ENCODE measurements at regions not wholly inside any gene's neighbourhood (a gene's known extent, or its start where the extent isn't known, plus 50 kb on each side); places are given as distances from the start of the nearest gene placed in this dataset.

GRCh38 chr7:26554952-26555351 lies 263.3 kb downstream of the SNX10 start:
- Mint-ChIP-seq H3K36me3 (ENCODE audit: low read depth, unreplicated experiment) (no peaks in the 10 kb centered on the region), H3K9me3 (ENCODE audit: unreplicated experiment) (peaks cover 3% of the 10 kb centered on the region), H3K4me3 (ENCODE audit: unreplicated experiment) (no peak overlapping the region), H3K27me3 (ENCODE audit: unreplicated experiment) (no peaks in the 10 kb centered on the region), H3K27ac (ENCODE audit: unreplicated experiment) (no peak overlapping the region), H3K4me1 (ENCODE audit: unreplicated experiment) (no peaks in the 10 kb centered on the region)
- no peak for DNase-seq (ENCODE audit: low spot score)
- TF ChIP-seq CTCF (IDR thresholded peaks at IDR 0.05; ENCODE audit: unreplicated experiment): no peak

- Mint-ChIP-seq H3K4me1 (ENCODE audit: unreplicated experiment) (no peaks in the 10 kb centered on the region), H3K27ac (ENCODE audit: unreplicated experiment) (no peak overlapping the region), H3K27me3 (ENCODE audit: unreplicated experiment) (no peaks in the 10 kb centered on the region), H3K4me3 (ENCODE audit: unreplicated experiment) (no peak overlapping the region), H3K9me3 (ENCODE audit: unreplicated experiment) (peaks cover 3% of the 10 kb centered on the region), H3K36me3 (ENCODE audit: low read depth, unreplicated experiment) (no peaks in the 10 kb centered on the region)
- TF ChIP-seq CTCF (IDR thresholded peaks at IDR 0.05; ENCODE audit: unreplicated experiment): no peak
- DNase-seq (ENCODE audit: low spot score): no peak
These were observed 264.6 kb downstream of the SNX10 start for GRCh38 chr7:26556061-26556881.

- no peak for DNase-seq (ENCODE audit: low spot score)
- H3K4me1 Mint-ChIP-seq (ENCODE audit: unreplicated experiment): peaks cover 6% of the 10 kb centered on the region
- no peak overlapping the region for H3K27ac Mint-ChIP-seq (ENCODE audit: unreplicated experiment)
- no peak overlapping the region for H3K4me3 Mint-ChIP-seq (ENCODE audit: unreplicated experiment)
- peaks cover 3% of the 10 kb centered on the region for H3K9me3 Mint-ChIP-seq (ENCODE audit: unreplicated experiment)
- no peaks in the 10 kb centered on the region for H3K36me3 Mint-ChIP-seq (ENCODE audit: low read depth, unreplicated experiment)
- H3K27me3 Mint-ChIP-seq (ENCODE audit: unreplicated experiment): peaks cover 2% of the 10 kb centered on the region
- no peak for TF ChIP-seq CTCF (IDR thresholded peaks at IDR 0.05; ENCODE audit: unreplicated experiment)
These were observed 269.0 kb downstream of the SNX10 start for GRCh38 chr7:26560526-26561256.

- H3K27ac Mint-ChIP-seq (ENCODE audit: unreplicated experiment): no peak overlapping the region
- DNase-seq (ENCODE audit: low spot score): no peak
- H3K27me3 Mint-ChIP-seq (ENCODE audit: unreplicated experiment): peaks cover 5% of the 10 kb centered on the region
- peak; percentile 35 for TF ChIP-seq CTCF (IDR thresholded peaks at IDR 0.05; ENCODE audit: unreplicated experiment)
- no peaks in the 10 kb centered on the region for H3K9me3 Mint-ChIP-seq (ENCODE audit: unreplicated experiment)
- no peak overlapping the region for H3K4me3 Mint-ChIP-seq (ENCODE audit: unreplicated experiment)
- no peaks in the 10 kb centered on the region for H3K36me3 Mint-ChIP-seq (ENCODE audit: low read depth, unreplicated experiment)
- peaks cover 6% of the 10 kb centered on the region for H3K4me1 Mint-ChIP-seq (ENCODE audit: unreplicated experiment)
These were observed 271.2 kb downstream of the SNX10 start for GRCh38 chr7:26562841-26563240.

GRCh38 chr7:26563406-26563805 lies 271.7 kb downstream of the SNX10 start:
- H3K27me3 Mint-ChIP-seq (ENCODE audit: unreplicated experiment): peaks cover 5% of the 10 kb centered on the region
- no peaks in the 10 kb centered on the region for H3K36me3 Mint-ChIP-seq (ENCODE audit: low read depth, unreplicated experiment)
- H3K27ac Mint-ChIP-seq (ENCODE audit: unreplicated experiment): no peak overlapping the region
- H3K4me1 Mint-ChIP-seq (ENCODE audit: unreplicated experiment): peaks cover 6% of the 10 kb centered on the region
- TF ChIP-seq CTCF (IDR thresholded peaks at IDR 0.05; ENCODE audit: unreplicated experiment): no peak
- no peaks in the 10 kb centered on the region for H3K9me3 Mint-ChIP-seq (ENCODE audit: unreplicated experiment)
- no peak overlapping the region for H3K4me3 Mint-ChIP-seq (ENCODE audit: unreplicated experiment)
- no peak for DNase-seq (ENCODE audit: low spot score)

Data from endothelial cell (in vitro differentiated cells).